Mesendoderm (in vitro differentiated cells): ENCODE measurements at regions not wholly inside any gene's neighbourhood (a gene's known extent, or its start where the extent isn't known, plus 50 kb on each side); places are given as distances from the start of the nearest gene placed in this dataset.

Experiments
- DNase-seq: peaks from one replicate; pipeline ENCODE4 v3.0.0; 2013
- H2AK5ac ChIP-seq: 2 replicates; pipeline ENCODE4 v1.6.1; 2013; ENCODE audit warnings: low read length, inconsistent platforms
- H2BK120ac ChIP-seq: 2 replicates; pipeline ENCODE4 v1.6.1; 2013; ENCODE audit warnings: low read depth, mild to moderate bottlenecking, low read length, moderate library complexity, mixed read lengths
- H2BK15ac ChIP-seq: replicated peaks from 2 replicates; pipeline ENCODE4 v1.6.1; 2013; ENCODE audit warnings: low read depth, mild to moderate bottlenecking, moderate library complexity
- H2BK5ac ChIP-seq: 2 replicates; pipeline ENCODE4 v1.6.1; 2013; ENCODE audit warnings: low read length, inconsistent platforms
- H3K18ac ChIP-seq: 2 replicates; pipeline ENCODE4 v1.6.1; 2013; ENCODE audit warnings: mild to moderate bottlenecking, low read length, mixed read lengths
- H3K23ac ChIP-seq: one replicate; pipeline ENCODE4 v1.6.1; 2013; ENCODE audit warnings: low read length
- H3K27ac ChIP-seq: 2 replicates; pipeline ENCODE4 v1.5.1; 2013; ENCODE audit warnings: low read depth, mild to moderate bottlenecking, inconsistent platforms, low read length, moderate library complexity
- H3K27me3 ChIP-seq: 2 replicates; pipeline ENCODE4 v1.6.1; 2013; ENCODE audit warnings: low read length, control low read depth, mild to moderate bottlenecking, inconsistent platforms; ENCODE audit not compliant: insufficient read depth, poor library complexity
- H3K36me3 ChIP-seq: 2 replicates; pipeline ENCODE4 v1.6.1; 2013; ENCODE audit warnings: low read length, inconsistent platforms; ENCODE audit not compliant: control insufficient read depth, insufficient read depth
- H3K4ac ChIP-seq: one replicate; pipeline ENCODE4 v1.6.1; 2013; ENCODE audit warnings: low read depth, mild to moderate bottlenecking, low read length, moderate library complexity
- H3K4me1 ChIP-seq: 2 replicates; pipeline ENCODE4 v1.6.1; 2013; ENCODE audit warnings: low read depth, low read length, inconsistent platforms; ENCODE audit not compliant: control insufficient read depth
- H3K4me2 ChIP-seq: 2 replicates; pipeline ENCODE4 v1.6.1; 2013; ENCODE audit warnings: low read length
- H3K4me3 ChIP-seq: 2 replicates; pipeline ENCODE4 v1.5.1; 2013; ENCODE audit warnings: mild to moderate bottlenecking, low read length
- H3K56ac ChIP-seq: one replicate; pipeline ENCODE4 v1.6.1; 2013; ENCODE audit warnings: low read length
- H3K79me1 ChIP-seq: 2 replicates; pipeline ENCODE4 v1.6.1; 2013; ENCODE audit warnings: low read length, inconsistent platforms
- H3K79me2 ChIP-seq: 2 replicates; pipeline ENCODE4 v1.6.1; 2013; ENCODE audit warnings: mild to moderate bottlenecking, low read length; ENCODE audit not compliant: control insufficient read depth, insufficient read depth
- H3K9ac ChIP-seq: 2 replicates; pipeline ENCODE4 v1.6.1; 2013; ENCODE audit warnings: low read length, inconsistent platforms
- H4K5ac ChIP-seq: one replicate; pipeline ENCODE4 v1.6.1; 2013; ENCODE audit warnings: low read length
- H4K8ac ChIP-seq: one replicate; pipeline ENCODE4 v1.6.1; 2013; ENCODE audit warnings: low read depth, mild to moderate bottlenecking, control low read depth, low read length, moderate library complexity
- WGBS: extraction: QIAGEN DNeasy Blood & Tissue Kit; methylation state at CpG from one replicate; pipeline ENCODE4 v1.1.7; 2013; ENCODE audit warnings: low lambda C conversion rate, missing lambda C conversion rate; ENCODE audit not compliant: insufficient coverage; ENCODE audit errors: extremely low coverage; 5-methylcytosine and 5-hydroxymethylcytosine counted together

DNA sequence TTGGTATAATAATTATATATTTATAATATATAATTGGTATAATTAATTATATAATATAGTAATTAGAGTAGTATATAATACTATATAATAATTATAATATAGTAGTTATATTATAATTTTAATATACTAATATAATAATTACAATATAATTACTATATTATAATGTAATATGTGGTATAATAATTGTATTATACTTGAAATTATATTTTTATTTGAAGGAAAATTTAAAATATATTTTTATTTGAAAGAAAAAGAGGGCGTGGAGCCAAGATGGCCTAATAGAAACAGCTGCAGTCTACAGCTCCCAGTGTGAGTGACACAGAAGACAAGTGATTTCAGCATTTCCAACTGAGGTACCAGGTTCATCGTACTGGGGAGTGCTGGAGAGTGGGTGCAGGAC, 365.9 kb downstream of the MMUT start:
- no CpG with 5 or more reads among the region's 2 CpGs for WGBS
- no peak overlapping the region for H3K56ac ChIP-seq
- H2AK5ac ChIP-seq: no peak overlapping the region

GRCh38 chr6:49088631-49089030, 374.4 kb downstream of the MMUT start:
- H3K79me1 ChIP-seq: no peaks in the 10 kb centered on the region
- no peak overlapping the region for H3K4me2 ChIP-seq
- H3K27ac ChIP-seq: no peak overlapping the region
- H2BK120ac ChIP-seq: no peak overlapping the region
- H3K18ac ChIP-seq: no peak overlapping the region
- no peak overlapping the region for H3K9ac ChIP-seq
- no peak overlapping the region for H3K4me3 ChIP-seq
- H2BK5ac ChIP-seq: no peak overlapping the region
- no peak overlapping the region for H4K8ac ChIP-seq
- DNase-seq: no peak
- WGBS: no CpG with 5 or more reads among the region's 4 CpGs
- no peaks in the 10 kb centered on the region for H3K27me3 ChIP-seq
- H3K79me2 ChIP-seq: no peaks in the 10 kb centered on the region
- no peak overlapping the region for H3K56ac ChIP-seq
- H3K4ac ChIP-seq: no peak overlapping the region
- no peak overlapping the region for H2BK15ac ChIP-seq
- no peaks in the 10 kb centered on the region for H3K4me1 ChIP-seq
- H2AK5ac ChIP-seq: no peak overlapping the region
- no peak overlapping the region for H3K23ac ChIP-seq
- H4K5ac ChIP-seq: no peak overlapping the region
- H3K36me3 ChIP-seq: no peaks in the 10 kb centered on the region

More for the DNA sequence above, 365.9 kb downstream of the MMUT start:
- H3K4me2 ChIP-seq: no peak overlapping the region
- H3K23ac ChIP-seq: no peak overlapping the region
- H3K79me1 ChIP-seq: no peaks in the 10 kb centered on the region
- no peak overlapping the region for H2BK15ac ChIP-seq
- no peak overlapping the region for H3K27ac ChIP-seq
- H3K4me1 ChIP-seq: no peaks in the 10 kb centered on the region
- H3K4me3 ChIP-seq: no peak overlapping the region
- DNase-seq: no peak
- H3K27me3 ChIP-seq: no peaks in the 10 kb centered on the region
- no peak overlapping the region for H4K8ac ChIP-seq
- no peak overlapping the region for H3K9ac ChIP-seq
- no peak overlapping the region for H4K5ac ChIP-seq
- no peaks in the 10 kb centered on the region for H3K79me2 ChIP-seq
- H3K4ac ChIP-seq: no peak overlapping the region
- no peak overlapping the region for H2BK5ac ChIP-seq
- H3K18ac ChIP-seq: no peak overlapping the region
- H2BK120ac ChIP-seq: no peak overlapping the region
- no peaks in the 10 kb centered on the region for H3K36me3 ChIP-seq

GRCh38 chr6:49087369-49087768, 375.7 kb downstream of the MMUT start:
- H3K9ac ChIP-seq: no peak overlapping the region
- H3K4me1 ChIP-seq: no peaks in the 10 kb centered on the region
- no peak overlapping the region for H3K23ac ChIP-seq
- no peak overlapping the region for H2BK120ac ChIP-seq
- no peak overlapping the region for H4K8ac ChIP-seq
- H2BK5ac ChIP-seq: no peak overlapping the region
- no peak for DNase-seq
- no peaks in the 10 kb centered on the region for H3K27me3 ChIP-seq
- H3K4ac ChIP-seq: no peak overlapping the region
- H4K5ac ChIP-seq: no peak overlapping the region
- H3K18ac ChIP-seq: no peak overlapping the region
- no peaks in the 10 kb centered on the region for H3K79me2 ChIP-seq
- H2AK5ac ChIP-seq: no peak overlapping the region
- WGBS: no CpG with 5 or more reads among the region's 3 CpGs
- H3K79me1 ChIP-seq: no peaks in the 10 kb centered on the region
- no peak overlapping the region for H3K4me3 ChIP-seq
- no peaks in the 10 kb centered on the region for H3K36me3 ChIP-seq
- H2BK15ac ChIP-seq: no peak overlapping the region
- H3K27ac ChIP-seq: no peak overlapping the region
- H3K4me2 ChIP-seq: no peak overlapping the region
- no peak overlapping the region for H3K56ac ChIP-seq

DNA sequence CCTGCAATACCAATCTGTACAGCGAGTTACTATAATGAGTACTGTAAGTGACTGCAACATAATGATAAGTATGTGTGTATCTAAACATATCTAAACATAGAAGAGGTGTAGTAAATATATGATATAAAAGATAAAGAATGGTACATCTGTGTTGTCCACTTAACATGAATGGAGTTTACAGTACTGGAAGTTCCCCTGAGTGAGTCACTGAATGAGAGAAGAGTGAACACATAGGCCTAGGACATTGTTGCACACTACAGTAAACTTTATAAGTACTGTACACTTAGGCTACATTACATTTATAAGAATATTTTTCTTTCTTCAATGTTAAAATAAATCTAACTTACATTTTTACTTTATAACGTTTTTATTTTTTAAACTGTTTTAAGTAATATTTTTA, 380.4 kb downstream of the MMUT start:
- Histone ChIP-seq H3K9ac (no peak overlapping the region), H3K23ac (no peak overlapping the region), H3K56ac (no peak overlapping the region), H3K27ac (no peak overlapping the region), H3K4me1 (no peaks in the 10 kb centered on the region), H3K27me3 (no peaks in the 10 kb centered on the region), H3K79me2 (no peaks in the 10 kb centered on the region), H3K36me3 (no peaks in the 10 kb centered on the region), H3K4me3 (no peak overlapping the region), H3K18ac (no peak overlapping the region), H2BK5ac (no peak overlapping the region), H3K4ac (no peak overlapping the region), H4K5ac (no peak overlapping the region), H2AK5ac (no peak overlapping the region), H2BK120ac (no peak overlapping the region), H4K8ac (no peak overlapping the region), H2BK15ac (no peak overlapping the region), H3K79me1 (no peaks in the 10 kb centered on the region), H3K4me2 (no peak overlapping the region)
- WGBS: 100% methylated on average over 1 of the region's 2 CpGs
- DNase-seq: no peak

GRCh38 chr6:49072885-49073620, 390.0 kb downstream of the MMUT start:
- no peak overlapping the region for H2BK5ac ChIP-seq
- H2BK15ac ChIP-seq: no peak overlapping the region
- no peaks in the 10 kb centered on the region for H3K79me2 ChIP-seq
- H4K5ac ChIP-seq: no peak overlapping the region
- no peak overlapping the region for H3K4me2 ChIP-seq
- no CpG with 5 or more reads among the region's 4 CpGs for WGBS
- no peak overlapping the region for H3K9ac ChIP-seq
- no peak overlapping the region for H3K23ac ChIP-seq
- no peak overlapping the region for H3K18ac ChIP-seq
- H3K4ac ChIP-seq: no peak overlapping the region
- H3K56ac ChIP-seq: no peak overlapping the region
- H3K79me1 ChIP-seq: no peaks in the 10 kb centered on the region
- no peak overlapping the region for H4K8ac ChIP-seq
- no peak overlapping the region for H3K4me3 ChIP-seq
- H3K4me1 ChIP-seq: no peaks in the 10 kb centered on the region
- H3K36me3 ChIP-seq: no peaks in the 10 kb centered on the region
- no peak overlapping the region for H2BK120ac ChIP-seq
- H2AK5ac ChIP-seq: no peak overlapping the region
- H3K27me3 ChIP-seq: no peaks in the 10 kb centered on the region
- no peak overlapping the region for H3K27ac ChIP-seq
- DNase-seq: no peak

DNA sequence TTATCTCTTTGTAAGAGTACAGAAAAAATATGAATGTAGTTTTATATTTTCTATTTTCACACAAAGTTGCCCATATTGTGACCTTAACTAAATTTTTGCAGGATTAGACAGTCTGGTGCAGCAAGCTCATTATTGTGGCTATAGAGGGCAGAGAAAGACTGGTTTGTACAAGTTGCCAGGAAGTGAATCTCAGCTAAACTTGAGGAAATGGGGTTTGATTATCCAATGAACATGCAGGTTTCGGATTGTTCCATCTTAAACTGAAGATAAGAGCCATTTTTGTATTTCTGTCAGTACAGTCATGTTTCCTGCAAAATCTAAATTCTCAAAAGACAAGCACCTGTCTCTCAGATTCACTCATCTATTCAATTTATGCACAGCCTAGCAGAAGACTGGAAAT, 390.9 kb downstream of the MMUT start:
- Histone ChIP-seq H4K5ac (no peak overlapping the region), H3K4me2 (no peak overlapping the region), H3K27me3 (no peaks in the 10 kb centered on the region), H3K4me3 (no peak overlapping the region), H3K4ac (no peak overlapping the region), H3K56ac (no peak overlapping the region), H3K27ac (no peak overlapping the region), H3K18ac (no peak overlapping the region), H4K8ac (no peak overlapping the region), H3K79me2 (no peaks in the 10 kb centered on the region), H2AK5ac (no peak overlapping the region), H2BK5ac (no peak overlapping the region), H2BK120ac (no peak overlapping the region), H3K23ac (no peak overlapping the region), H2BK15ac (no peak overlapping the region), H3K79me1 (no peaks in the 10 kb centered on the region), H3K4me1 (no peaks in the 10 kb centered on the region), H3K9ac (no peak overlapping the region), H3K36me3 (no peaks in the 10 kb centered on the region)
- no CpG with 5 or more reads among the region's 1 CpG for WGBS
- no peak for DNase-seq
